ENCODE measurements at regions not wholly inside any gene's neighbourhood (a gene's known extent, or its start where the extent isn't known, plus 50 kb on each side); places are given as distances from the start of the nearest gene placed in this dataset.

DNA sequence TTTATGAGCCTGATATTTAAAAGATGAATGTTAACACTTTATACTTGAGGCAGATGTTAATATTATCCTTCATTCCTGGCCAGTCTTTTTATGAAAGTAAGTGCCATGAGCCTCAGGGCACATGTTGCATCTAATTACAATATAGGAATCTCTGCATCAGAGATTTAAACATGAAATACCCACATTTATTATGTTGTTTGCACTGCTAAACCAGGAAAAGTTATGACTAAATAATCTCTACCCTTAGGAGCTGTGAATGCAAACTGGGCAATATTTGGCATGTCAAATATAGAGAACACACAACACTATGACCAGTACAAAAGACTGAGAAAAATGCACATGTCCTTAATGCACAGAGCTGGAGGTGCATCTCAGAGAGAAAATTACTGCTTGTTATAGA, 526.1 kb upstream of the GRAMD2B start:
- TF ChIP-seq, protein P1, sequence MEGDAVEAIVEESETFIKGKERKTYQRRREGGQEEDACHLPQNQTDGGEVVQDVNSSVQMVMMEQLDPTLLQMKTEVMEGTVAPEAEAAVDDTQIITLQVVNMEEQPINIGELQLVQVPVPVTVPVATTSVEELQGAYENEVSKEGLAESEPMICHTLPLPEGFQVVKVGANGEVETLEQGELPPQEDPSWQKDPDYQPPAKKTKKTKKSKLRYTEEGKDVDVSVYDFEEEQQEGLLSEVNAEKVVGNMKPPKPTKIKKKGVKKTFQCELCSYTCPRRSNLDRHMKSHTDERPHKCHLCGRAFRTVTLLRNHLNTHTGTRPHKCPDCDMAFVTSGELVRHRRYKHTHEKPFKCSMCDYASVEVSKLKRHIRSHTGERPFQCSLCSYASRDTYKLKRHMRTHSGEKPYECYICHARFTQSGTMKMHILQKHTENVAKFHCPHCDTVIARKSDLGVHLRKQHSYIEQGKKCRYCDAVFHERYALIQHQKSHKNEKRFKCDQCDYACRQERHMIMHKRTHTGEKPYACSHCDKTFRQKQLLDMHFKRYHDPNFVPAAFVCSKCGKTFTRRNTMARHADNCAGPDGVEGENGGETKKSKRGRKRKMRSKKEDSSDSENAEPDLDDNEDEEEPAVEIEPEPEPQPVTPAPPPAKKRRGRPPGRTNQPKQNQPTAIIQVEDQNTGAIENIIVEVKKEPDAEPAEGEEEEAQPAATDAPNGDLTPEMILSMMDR (conservative IDR thresholded peaks at IDR 0.05; ENCODE audit: low read depth, low read length): no peak
- TF ChIP-seq EZH2 (IDR thresholded peaks at IDR 0.05; ENCODE audit: low read length, unreplicated experiment): no peak
